ENCODE measurements at regions not wholly inside any gene's neighbourhood (a gene's known extent, or its start where the extent isn't known, plus 50 kb on each side); places are given as distances from the start of the nearest gene placed in this dataset.

- DNase-seq, result no peak
Observed at GRCh38 chr2:144240656-144241339, 279.1 kb downstream of the ZEB2 start.

GRCh38 chr2:144239726-144240125 is 280.2 kb downstream of the ZEB2 start:
- no peak for DNase-seq

- DNase-seq, result no peak
Observed at GRCh38 chr2:144239306-144239705, 280.6 kb downstream of the ZEB2 start.

GRCh38 chr2:144237830-144238627 is 281.9 kb downstream of the ZEB2 start:
- DNase-seq, result no peak

- no peak for DNase-seq
Observed at GRCh38 chr2:144237108-144237507, 282.8 kb downstream of the ZEB2 start.

- no peak for DNase-seq
Observed at GRCh38 chr2:144235050-144235449, 284.9 kb downstream of the ZEB2 start.

- no peak for DNase-seq
Observed at GRCh38 chr2:144234542-144234871, 285.4 kb downstream of the ZEB2 start.

- no peak for DNase-seq
Observed at GRCh38 chr2:144233733-144234541, 286.0 kb downstream of the ZEB2 start.

GRCh38 chr2:144233317-144233716 is 286.6 kb downstream of the ZEB2 start:
- DNase-seq, result no peak

- no peak for DNase-seq
Observed at GRCh38 chr2:144230448-144231085, 289.4 kb downstream of the ZEB2 start.

- DNase-seq, result no peak
Observed at GRCh38 chr2:144230033-144230432, 289.9 kb downstream of the ZEB2 start.

GRCh38 chr2:144229296-144229695 is 290.6 kb downstream of the ZEB2 start:
- no peak for DNase-seq

- no peak for DNase-seq
Observed at GRCh38 chr2:144227427-144228105, 292.4 kb downstream of the ZEB2 start.

GRCh38 chr2:144225076-144225475 is 294.8 kb downstream of the ZEB2 start:
- no peak for DNase-seq

GRCh38 chr2:144224472-144224871 is 295.4 kb downstream of the ZEB2 start:
- no peak for DNase-seq

GRCh38 chr2:144219979-144220378 is 299.9 kb downstream of the ZEB2 start:
- no peak for DNase-seq

GRCh38 chr2:144217853-144218633 is 301.9 kb downstream of the ZEB2 start:
- DNase-seq, result no peak

- DNase-seq, result no peak
Observed at GRCh38 chr2:144215701-144216675, 303.9 kb downstream of the ZEB2 start.

GRCh38 chr2:144215207-144215606 is 304.7 kb downstream of the ZEB2 start:
- DNase-seq, result no peak

GRCh38 chr2:144213797-144214196 is 306.1 kb downstream of the ZEB2 start:
- DNase-seq, result no peak

- no peak for DNase-seq
Observed at GRCh38 chr2:144211826-144212225, 308.1 kb downstream of the ZEB2 start.
